ENCODE measurements at regions not wholly inside any gene's neighbourhood (a gene's known extent, or its start where the extent isn't known, plus 50 kb on each side); places are given as distances from the start of the nearest gene placed in this dataset.

- Histone ChIP-seq H3K27me3 (ENCODE audit: low read length) (no peaks in the 10 kb centered on the region), H2AFZ (ENCODE audit: low read depth, low read length, severe bottlenecking) (no peak overlapping the region), H3K27ac (ENCODE audit: low read depth, low read length) (no peak overlapping the region), H3K4me3 (ENCODE audit: insufficient read depth, low read length, poor library complexity, severe bottlenecking) (no peak overlapping the region), H3K9me2 (replicated peaks; ENCODE audit: insufficient read depth, low read length) (no peaks in the 10 kb centered on the region), H3K79me2 (ENCODE audit: insufficient read depth, low read length) (no peaks in the 10 kb centered on the region), H3K9me3 (ENCODE audit: insufficient read depth, low read length) (no peaks in the 10 kb centered on the region), H3K9ac (ENCODE audit: low read length) (no peak overlapping the region), H3K4me2 (ENCODE audit: low read depth, low read length, poor library complexity, severe bottlenecking) (no peak overlapping the region), H4K20me1 (ENCODE audit: low read depth, low read length) (no peaks in the 10 kb centered on the region), H3K36me3 (ENCODE audit: low read length) (no peaks in the 10 kb centered on the region), H3F3A (ENCODE audit: insufficient read depth) (no peaks in the 10 kb centered on the region)
- TF ChIP-seq CTCF (IDR thresholded peaks at IDR 0.05; ENCODE audit: insufficient read depth, low read length, poor library complexity, severe bottlenecking) (no peak), EZH2phosphoT487 (conservative IDR thresholded peaks at IDR 0.05; ENCODE audit: low read length) (no peak)
Observed at GRCh38 chr7:41294556-41295454, 408.1 kb downstream of the INHBA start.

GRCh38 chr7:41292487-41292886 is 410.4 kb downstream of the INHBA start:
- TF ChIP-seq CTCF (IDR thresholded peaks at IDR 0.05; ENCODE audit: insufficient read depth, low read length, poor library complexity, severe bottlenecking) (no peak), EZH2phosphoT487 (conservative IDR thresholded peaks at IDR 0.05; ENCODE audit: low read length) (no peak)
- no peak overlapping the region for H3K4me2 ChIP-seq (ENCODE audit: low read depth, low read length, poor library complexity, severe bottlenecking)
- H3K4me3 ChIP-seq (ENCODE audit: insufficient read depth, low read length, poor library complexity, severe bottlenecking), result no peak overlapping the region
- H3K9me3 ChIP-seq (ENCODE audit: insufficient read depth, low read length), result peaks cover 5% of the 10 kb centered on the region; the same call in 1 of the 2 replicates
- no peaks in the 10 kb centered on the region for H3F3A ChIP-seq (ENCODE audit: insufficient read depth)
- H4K20me1 ChIP-seq (ENCODE audit: low read depth, low read length), result no peaks in the 10 kb centered on the region
- H3K36me3 ChIP-seq (ENCODE audit: low read length), result no peaks in the 10 kb centered on the region
- H3K27me3 ChIP-seq (ENCODE audit: low read length), result no peaks in the 10 kb centered on the region
- no peaks in the 10 kb centered on the region for H3K79me2 ChIP-seq (ENCODE audit: insufficient read depth, low read length)
- no peak overlapping the region for H3K27ac ChIP-seq (ENCODE audit: low read depth, low read length)
- no peak overlapping the region for H2AFZ ChIP-seq (ENCODE audit: low read depth, low read length, severe bottlenecking)
- H3K9ac ChIP-seq (ENCODE audit: low read length), result no peak overlapping the region
- no peaks in the 10 kb centered on the region for H3K9me2 ChIP-seq (replicated peaks; ENCODE audit: insufficient read depth, low read length)

GRCh38 chr7:41287559-41288335 is 415.1 kb downstream of the INHBA start:
- Histone ChIP-seq H3K9me3 (ENCODE audit: insufficient read depth, low read length) (peaks cover 5% of the 10 kb centered on the region; the same call in 1 of the 2 replicates), H3K36me3 (ENCODE audit: low read length) (no peaks in the 10 kb centered on the region), H3K9me2 (replicated peaks; ENCODE audit: insufficient read depth, low read length) (no peaks in the 10 kb centered on the region), H3K79me2 (ENCODE audit: insufficient read depth, low read length) (no peaks in the 10 kb centered on the region), H2AFZ (ENCODE audit: low read depth, low read length, severe bottlenecking) (no peak overlapping the region), H3K4me3 (ENCODE audit: insufficient read depth, low read length, poor library complexity, severe bottlenecking) (no peak overlapping the region), H3F3A (ENCODE audit: insufficient read depth) (no peaks in the 10 kb centered on the region), H3K4me2 (ENCODE audit: low read depth, low read length, poor library complexity, severe bottlenecking) (no peak overlapping the region), H4K20me1 (ENCODE audit: low read depth, low read length) (no peaks in the 10 kb centered on the region), H3K9ac (ENCODE audit: low read length) (no peak overlapping the region), H3K27ac (ENCODE audit: low read depth, low read length) (no peak overlapping the region), H3K27me3 (ENCODE audit: low read length) (no peaks in the 10 kb centered on the region)
- TF ChIP-seq EZH2phosphoT487 (conservative IDR thresholded peaks at IDR 0.05; ENCODE audit: low read length), result no peak

All from SU-DHL-6 (cell line).